SH-SY5Y (cell line): ENCODE measurements at regions not wholly inside any gene's neighbourhood (a gene's known extent, or its start where the extent isn't known, plus 50 kb on each side); places are given as distances from the start of the nearest gene placed in this dataset.

ENCODE experiments used
- GATA2 ChIP-seq: IDR thresholded peaks from 2 replicates; pipeline ENCODE4 v1.6.1; 2011; ENCODE audit warnings: mild to moderate bottlenecking, low read depth, low read length
- GATA3 ChIP-seq: IDR thresholded peaks from 2 replicates; pipeline ENCODE4 v1.6.1; 2011; ENCODE audit warnings: low read depth, mild to moderate bottlenecking, low read length, moderate library complexity

- TF ChIP-seq GATA3, result no peak
- TF ChIP-seq GATA2, result no peak
Measured at GRCh38 chr2:206856513-206856912, 82.8 kb upstream of the CPO start.
